ENCODE measurements at regions not wholly inside any gene's neighbourhood (a gene's known extent, or its start where the extent isn't known, plus 50 kb on each side); places are given as distances from the start of the nearest gene placed in this dataset.

- POLR2A ChIA-PET: interaction anchor here (0.5 to 0.9 kb wide), 2 partner anchors 8 to 13 kb away, joined by 3 to 4 read pairs; no protein-coding TSS in a partner anchor
- CTCF ChIA-PET: no interaction called here
- BruUV-seq (replicated peaks): no TSS peak
- Histone ChIP-seq H3K9me2 (ENCODE audit: insufficient read depth) (no peaks in the 10 kb centered on the region), H3K79me2 (ENCODE audit: insufficient read depth, low read length) (no peaks in the 10 kb centered on the region), H3K27ac (ENCODE audit: low read depth, low read length) (no peak overlapping the region), H3K4me1 (ENCODE audit: control insufficient read depth in 1 of 2, insufficient read depth in 2 of 2, low read length in 2 of 2) (no peaks in the 10 kb centered on the region), H3K9ac (ENCODE audit: low read length) (no peak overlapping the region), H3K4me3 (replicated peaks in 1 of 2; ENCODE audit: low read depth in 1 of 2, low read length in 2 of 2) (no peak overlapping the region), H2AFZ (ENCODE audit: low read depth, low read length, poor library complexity, severe bottlenecking) (no peak overlapping the region), H3K9me3 (ENCODE audit: control insufficient read depth in 1 of 2, insufficient read depth in 1 of 2, low read depth in 1 of 2, low read length in 2 of 2) (no peaks in the 10 kb centered on the region), H4K20me1 (ENCODE audit: insufficient read depth) (no peaks in the 10 kb centered on the region), H3K27me3 (ENCODE audit: insufficient read depth, low read length) (no peaks in the 10 kb centered on the region), H3K36me3 (ENCODE audit: control insufficient read depth in 1 of 2, insufficient read depth in 2 of 2, low read length in 2 of 2) (no peaks in the 10 kb centered on the region), H3K4me2 (ENCODE audit: low read length) (no peak overlapping the region)
- intact Hi-C loops (cut with micrococcal nuclease): no loop called here
- no peak for ATAC-seq
- no peak for DNase-seq (ENCODE audit: low read depth, low spot score)
- TF ChIP-seq ELF1 (IDR thresholded peaks at IDR 0.05; ENCODE audit: borderline replicate concordance, low read depth) (no peak), SRF (IDR thresholded peaks at IDR 0.05; ENCODE audit: low read depth) (no peak), CEBPB (IDR thresholded peaks at IDR 0.05; ENCODE audit: low read depth) (no peak), FOSL1 (IDR thresholded peaks at IDR 0.05; ENCODE audit: low read depth) (no peak), ZNF274 (IDR thresholded peaks at IDR 0.05; ENCODE audit: low read depth, low read length) (no peak), SIN3A (IDR thresholded peaks at IDR 0.05; ENCODE audit: low read depth) (no peak), POLR2A (IDR thresholded peaks at IDR 0.05; ENCODE audit: borderline replicate concordance, extremely low read depth, insufficient read depth, insufficient read length) (no peak), TCF7L2 (IDR thresholded peaks at IDR 0.05; ENCODE audit: borderline replicate concordance, extremely low read depth, insufficient read depth, insufficient read length) (no peak), EZH2 (IDR thresholded peaks at IDR 0.05) (no peak), EZH2phosphoT487 (IDR thresholded peaks at IDR 0.05; ENCODE audit: borderline replicate concordance) (no peak), POLR2AphosphoS5 (IDR thresholded peaks at IDR 0.05; ENCODE audit: low read depth, low read length) (no peak), MAX (IDR thresholded peaks at IDR 0.05) (no peak), YY1 (IDR thresholded peaks at IDR 0.05; ENCODE audit: extremely low read depth, insufficient replicate concordance, low read depth, low read length) (no peak), CBX3 (IDR thresholded peaks at IDR 0.05; ENCODE audit: low read depth) (no peak), RAD21 (IDR thresholded peaks at IDR 0.05; ENCODE audit: low read depth) (no peak), REST (IDR thresholded peaks at IDR 0.05; ENCODE audit: low read depth) (no peak), ZFX (IDR thresholded peaks at IDR 0.05) (no peak)
- TF ChIP-seq, protein P1, sequence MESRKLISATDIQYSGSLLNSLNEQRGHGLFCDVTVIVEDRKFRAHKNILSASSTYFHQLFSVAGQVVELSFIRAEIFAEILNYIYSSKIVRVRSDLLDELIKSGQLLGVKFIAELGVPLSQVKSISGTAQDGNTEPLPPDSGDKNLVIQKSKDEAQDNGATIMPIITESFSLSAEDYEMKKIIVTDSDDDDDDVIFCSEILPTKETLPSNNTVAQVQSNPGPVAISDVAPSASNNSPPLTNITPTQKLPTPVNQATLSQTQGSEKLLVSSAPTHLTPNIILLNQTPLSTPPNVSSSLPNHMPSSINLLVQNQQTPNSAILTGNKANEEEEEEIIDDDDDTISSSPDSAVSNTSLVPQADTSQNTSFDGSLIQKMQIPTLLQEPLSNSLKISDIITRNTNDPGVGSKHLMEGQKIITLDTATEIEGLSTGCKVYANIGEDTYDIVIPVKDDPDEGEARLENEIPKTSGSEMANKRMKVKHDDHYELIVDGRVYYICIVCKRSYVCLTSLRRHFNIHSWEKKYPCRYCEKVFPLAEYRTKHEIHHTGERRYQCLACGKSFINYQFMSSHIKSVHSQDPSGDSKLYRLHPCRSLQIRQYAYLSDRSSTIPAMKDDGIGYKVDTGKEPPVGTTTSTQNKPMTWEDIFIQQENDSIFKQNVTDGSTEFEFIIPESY (IDR thresholded peaks at IDR 0.05; ENCODE audit: extremely low read depth, insufficient replicate concordance, low read length): no peak
- TF ChIP-seq, protein P2, sequence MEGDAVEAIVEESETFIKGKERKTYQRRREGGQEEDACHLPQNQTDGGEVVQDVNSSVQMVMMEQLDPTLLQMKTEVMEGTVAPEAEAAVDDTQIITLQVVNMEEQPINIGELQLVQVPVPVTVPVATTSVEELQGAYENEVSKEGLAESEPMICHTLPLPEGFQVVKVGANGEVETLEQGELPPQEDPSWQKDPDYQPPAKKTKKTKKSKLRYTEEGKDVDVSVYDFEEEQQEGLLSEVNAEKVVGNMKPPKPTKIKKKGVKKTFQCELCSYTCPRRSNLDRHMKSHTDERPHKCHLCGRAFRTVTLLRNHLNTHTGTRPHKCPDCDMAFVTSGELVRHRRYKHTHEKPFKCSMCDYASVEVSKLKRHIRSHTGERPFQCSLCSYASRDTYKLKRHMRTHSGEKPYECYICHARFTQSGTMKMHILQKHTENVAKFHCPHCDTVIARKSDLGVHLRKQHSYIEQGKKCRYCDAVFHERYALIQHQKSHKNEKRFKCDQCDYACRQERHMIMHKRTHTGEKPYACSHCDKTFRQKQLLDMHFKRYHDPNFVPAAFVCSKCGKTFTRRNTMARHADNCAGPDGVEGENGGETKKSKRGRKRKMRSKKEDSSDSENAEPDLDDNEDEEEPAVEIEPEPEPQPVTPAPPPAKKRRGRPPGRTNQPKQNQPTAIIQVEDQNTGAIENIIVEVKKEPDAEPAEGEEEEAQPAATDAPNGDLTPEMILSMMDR (IDR thresholded peaks at IDR 0.05 in 2 of 3, conservative IDR thresholded peaks at IDR 0.05 in 1 of 3; ENCODE audit: borderline replicate concordance in 1 of 3, insufficient read depth in 1 of 3, low read depth in 2 of 3, low read length in 2 of 3): no peak
- RAD21 ChIA-PET (ENCODE audit: low non-redundant PET in 1 of 2, low total read pairs in 2 of 2, uncharacterized antibody in 2 of 2, unreplicated experiment in 2 of 2): no interaction called here
Observed at GRCh38 chr6:43907789-43908472, 137.9 kb downstream of the VEGFA start.

All from HCT116 (cell line).